OCI-M2 (cell line): ENCODE measurements at regions not wholly inside any gene's neighbourhood (a gene's known extent, or its start where the extent isn't known, plus 50 kb on each side); places are given as distances from the start of the nearest gene placed in this dataset.

Source experiments
- DNase-seq: peaks from one replicate; lab custom pipeline; 2025; ENCODE audit not compliant: unreplicated experiment; lab: John Stamatoyannopoulos, UW

- no peak for DNase-seq
These were observed 332.4 kb upstream of the LRIG3 start for GRCh38 chr12:59252731-59253130.

GRCh38 chr12:59250766-59251165 lies 330.5 kb upstream of the LRIG3 start:
- DNase-seq, result no peak

- DNase-seq, result no peak
These were observed 319.7 kb upstream of the LRIG3 start for GRCh38 chr12:59240048-59240447.

GRCh38 chr12:59234391-59234790 lies 314.1 kb upstream of the LRIG3 start:
- DNase-seq, result no peak

- DNase-seq, result no peak
These were observed 310.0 kb upstream of the LRIG3 start for GRCh38 chr12:59230334-59230733.

GRCh38 chr12:59219148-59219547 lies 298.8 kb upstream of the LRIG3 start:
- DNase-seq, result no peak

- no peak for DNase-seq
These were observed 276.7 kb upstream of the LRIG3 start for GRCh38 chr12:59196989-59197388.

- DNase-seq, result no peak
These were observed 274.5 kb upstream of the LRIG3 start for GRCh38 chr12:59194794-59195193.

GRCh38 chr12:59193476-59194050 lies 273.3 kb upstream of the LRIG3 start:
- DNase-seq, result no peak

- DNase-seq, result no peak
These were observed 271.1 kb upstream of the LRIG3 start for GRCh38 chr12:59191372-59191771.

GRCh38 chr12:59186451-59186850 lies 266.1 kb upstream of the LRIG3 start:
- no peak for DNase-seq

- DNase-seq, result no peak
These were observed 265.0 kb upstream of the LRIG3 start for GRCh38 chr12:59185295-59185694.

GRCh38 chr12:59182658-59183455 lies 262.6 kb upstream of the LRIG3 start:
- no peak for DNase-seq

GRCh38 chr12:59182191-59182590 lies 261.9 kb upstream of the LRIG3 start:
- no peak for DNase-seq

- DNase-seq, result no peak
These were observed 261.0 kb upstream of the LRIG3 start for GRCh38 chr12:59181196-59181777.

- no peak for DNase-seq
These were observed 258.9 kb upstream of the LRIG3 start for GRCh38 chr12:59179231-59179630.

GRCh38 chr12:59173695-59174094 lies 253.4 kb upstream of the LRIG3 start:
- DNase-seq, result no peak

GRCh38 chr12:59168647-59169046 lies 248.3 kb upstream of the LRIG3 start:
- no peak for DNase-seq

GRCh38 chr12:59166457-59166856 lies 246.2 kb upstream of the LRIG3 start:
- DNase-seq, result no peak

- no peak for DNase-seq
These were observed 244.9 kb upstream of the LRIG3 start for GRCh38 chr12:59164991-59165718.

- no peak for DNase-seq
These were observed 243.9 kb upstream of the LRIG3 start for GRCh38 chr12:59164226-59164625.

GRCh38 chr12:59158681-59159080 lies 238.4 kb upstream of the LRIG3 start:
- no peak for DNase-seq
